CD4-positive, alpha-beta T cell treated with Interleukin-17A for 1 hour (primary cell): ENCODE measurements at regions not wholly inside any gene's neighbourhood (a gene's known extent, or its start where the extent isn't known, plus 50 kb on each side); places are given as distances from the start of the nearest gene placed in this dataset.
"Not testable (repeated sequence)": the region's sequence is repeated elsewhere in the genome, so short reads cannot be mapped to it uniquely, and the experiment has no call there.

Experiments used
- DNase-seq: peaks from one replicate; pipeline ENCODE4 v3.0.0-alpha.2; 2020

DNA sequence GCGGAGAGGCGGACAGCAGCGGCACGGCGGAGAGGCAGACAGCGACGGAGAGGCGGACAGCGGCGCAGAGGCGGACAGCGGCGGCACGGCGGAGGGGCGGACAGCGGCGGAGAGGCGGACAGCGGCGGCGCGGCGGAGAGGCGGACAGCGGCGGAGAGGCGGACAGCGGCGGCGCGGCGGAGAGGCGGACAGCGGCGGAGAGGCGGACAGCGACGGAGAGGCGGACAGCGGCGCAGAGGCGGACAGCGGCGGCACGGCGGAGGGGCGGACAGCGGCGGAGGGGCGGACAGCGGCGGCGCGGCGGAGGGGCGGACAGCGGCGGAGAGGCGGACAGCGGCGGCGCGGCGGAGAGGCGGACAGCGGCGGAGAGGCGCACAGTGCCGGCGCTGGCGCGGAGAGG is 393.6 kb downstream of the GOLGA6L6 start:
- not testable (repeated sequence) for DNase-seq

DNA sequence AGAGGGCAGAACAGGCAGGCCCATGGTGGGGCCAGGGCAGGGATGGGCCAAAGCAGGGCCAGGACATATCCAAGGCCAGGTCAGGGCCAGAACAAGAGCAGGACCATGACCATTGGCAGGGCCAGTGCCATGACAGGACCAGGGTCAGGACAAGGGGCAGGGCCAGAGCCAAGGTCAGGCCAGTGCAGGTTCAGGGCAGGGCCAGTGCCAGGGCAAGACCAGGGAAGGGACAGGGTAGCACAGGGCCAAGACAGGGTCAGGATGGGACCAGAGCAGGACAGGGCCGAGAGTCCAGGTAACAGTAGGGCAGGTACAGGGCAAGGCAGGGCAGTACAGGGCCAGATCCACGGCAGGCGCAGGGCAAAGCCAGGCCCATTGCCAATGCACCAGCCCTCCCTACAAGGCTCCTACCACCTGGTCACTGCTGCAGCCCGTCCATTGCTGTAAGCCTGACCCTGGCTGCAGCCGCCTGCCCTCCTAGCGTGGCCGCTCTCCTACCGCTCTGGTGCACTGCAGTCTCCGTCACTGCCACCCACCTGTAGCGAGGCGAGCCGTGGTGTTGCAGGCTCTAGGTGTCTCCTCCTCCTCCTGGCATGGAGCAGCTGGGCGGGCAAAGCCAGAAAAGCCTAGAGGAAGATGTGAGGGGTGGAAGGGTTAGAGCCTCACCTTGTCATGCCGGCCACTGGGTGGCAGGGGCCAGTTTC is 397.1 kb downstream of the GOLGA6L6 start:
- not testable (repeated sequence) for DNase-seq

DNA sequence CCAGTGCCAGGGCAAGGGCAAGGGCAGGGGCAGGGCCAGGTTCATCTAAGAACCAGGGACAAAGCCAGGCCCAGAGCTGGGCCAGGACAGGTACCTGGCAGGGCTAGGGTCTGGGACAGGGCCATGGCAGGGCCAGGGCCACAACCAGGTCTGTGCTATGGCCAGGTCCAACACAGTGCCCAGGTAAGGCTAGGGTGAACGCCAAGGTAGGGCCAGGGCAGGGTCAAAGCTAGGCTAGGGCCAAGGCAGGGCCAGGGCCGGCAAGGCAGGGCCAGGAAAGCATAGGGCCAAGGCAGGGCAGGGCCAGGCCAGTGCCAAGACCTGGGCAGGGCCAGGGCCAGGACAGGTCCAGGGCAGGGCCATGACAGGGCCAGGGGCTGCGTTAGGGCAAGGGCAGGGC is 398.7 kb downstream of the GOLGA6L6 start:
- not testable (repeated sequence) for DNase-seq

DNA sequence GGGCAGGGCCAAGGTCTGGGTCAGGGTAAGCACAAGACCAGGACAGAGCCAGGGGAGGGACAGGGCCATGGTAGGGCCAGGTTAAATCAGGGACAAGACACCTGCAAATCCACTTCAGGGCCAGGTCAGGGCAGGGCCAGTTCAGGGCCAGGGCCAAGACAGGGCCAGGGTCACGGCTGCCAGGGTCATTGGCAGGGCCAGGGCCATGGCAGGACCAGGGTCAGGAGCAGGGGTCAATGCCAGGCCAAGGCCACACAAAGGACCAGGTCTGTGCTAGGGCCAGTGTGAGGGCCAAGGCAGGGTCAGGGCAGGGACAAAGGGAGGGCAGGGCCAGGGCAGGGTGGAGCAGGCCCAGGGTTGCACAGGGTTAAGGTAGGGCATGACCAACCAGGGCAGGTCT is 399.2 kb downstream of the GOLGA6L6 start:
- DNase-seq, result not testable (repeated sequence)

DNA sequence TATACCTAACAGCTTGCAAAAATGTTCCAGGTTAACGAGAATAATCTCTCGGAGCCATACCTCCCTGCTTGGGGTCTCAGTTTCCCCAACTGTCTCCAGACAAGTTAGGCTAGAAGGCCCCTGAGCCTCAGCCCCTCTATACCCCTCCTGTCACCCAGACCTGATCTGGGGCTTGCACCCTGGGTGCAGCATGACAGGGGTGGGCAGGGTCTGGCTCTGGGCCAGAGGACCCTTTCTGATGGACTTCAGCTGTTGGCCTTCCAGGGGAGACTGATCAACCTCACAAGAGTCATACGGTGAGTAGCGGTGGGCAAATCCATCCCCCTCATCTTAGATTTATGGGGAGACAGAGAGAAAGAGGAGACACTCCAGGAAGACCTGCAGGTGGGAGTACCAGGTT is 416.9 kb downstream of the GOLGA6L6 start:
- not testable (repeated sequence) for DNase-seq

DNA sequence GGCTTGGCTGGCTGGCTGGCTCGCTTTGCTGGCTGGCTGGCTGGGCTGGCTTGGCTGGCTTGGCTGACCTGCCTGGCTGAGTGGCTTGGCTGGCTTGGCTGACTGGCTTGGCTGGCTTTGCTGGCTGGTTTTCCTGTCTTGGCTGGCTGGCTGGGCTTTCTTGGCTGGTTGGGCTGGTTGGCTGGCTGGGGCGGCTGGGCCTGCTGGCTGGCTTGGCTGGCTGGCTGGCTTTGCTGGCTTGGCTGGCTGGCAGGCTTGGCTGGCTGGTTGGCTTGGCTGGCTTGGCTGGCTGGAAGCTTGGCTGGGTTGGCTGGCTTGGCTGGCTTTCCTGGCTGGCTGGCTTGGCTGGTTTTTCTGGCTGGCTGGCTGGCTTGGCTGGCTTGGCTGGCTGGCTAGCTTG is 435.6 kb downstream of the GOLGA6L6 start:
- no peak for DNase-seq

DNA sequence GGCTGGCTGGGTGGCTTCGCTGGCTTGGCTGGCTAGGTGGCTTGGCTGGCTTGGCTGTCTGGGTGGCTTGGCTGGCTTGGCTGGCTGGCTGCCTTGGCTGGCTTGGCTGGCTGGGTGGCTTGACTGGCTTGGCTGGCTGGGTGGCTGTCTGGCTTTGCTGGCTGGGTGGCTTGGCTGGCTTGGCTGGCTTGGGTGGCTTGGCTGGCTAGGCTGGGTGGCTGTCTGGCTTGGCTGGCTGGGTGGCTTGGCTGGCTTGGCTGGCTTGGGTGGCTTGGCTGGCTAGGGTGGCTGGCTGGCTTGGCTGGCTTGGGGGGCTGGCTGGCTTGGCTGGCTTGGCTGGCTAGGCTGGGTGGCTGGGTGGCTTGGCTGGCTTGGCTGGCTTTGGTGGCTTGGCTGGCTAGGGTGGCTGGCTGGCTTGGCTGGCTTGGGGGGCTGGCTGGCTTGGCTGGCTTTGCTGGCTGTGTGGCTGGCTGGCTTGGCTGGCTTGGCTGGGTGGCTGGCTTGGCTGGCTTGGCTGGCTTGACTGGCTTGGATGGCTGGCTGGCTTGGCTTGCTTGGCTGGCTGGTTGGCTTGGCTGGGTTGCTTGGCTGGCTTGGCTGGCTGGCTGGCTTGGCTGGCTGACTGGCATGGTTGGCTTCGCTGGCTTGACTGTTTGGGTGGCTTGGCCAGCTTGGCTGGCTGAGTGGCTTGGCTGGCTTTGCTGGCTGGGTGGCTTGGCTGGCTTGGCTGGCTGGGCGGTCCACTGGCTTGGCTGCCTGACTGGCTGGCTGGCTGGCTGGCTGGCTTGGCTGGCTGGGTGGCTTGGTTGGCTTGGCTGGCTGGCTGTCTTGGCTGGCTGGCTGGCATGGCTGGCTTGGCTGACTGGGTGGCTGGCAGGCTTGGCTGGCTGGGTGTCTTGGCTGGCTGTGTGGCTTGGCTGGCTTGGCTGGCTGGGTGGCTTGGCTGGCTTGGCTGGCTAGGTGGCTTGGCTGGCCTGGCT is 436.3 kb downstream of the GOLGA6L6 start:
- DNase-seq, result not testable (repeated sequence)

DNA sequence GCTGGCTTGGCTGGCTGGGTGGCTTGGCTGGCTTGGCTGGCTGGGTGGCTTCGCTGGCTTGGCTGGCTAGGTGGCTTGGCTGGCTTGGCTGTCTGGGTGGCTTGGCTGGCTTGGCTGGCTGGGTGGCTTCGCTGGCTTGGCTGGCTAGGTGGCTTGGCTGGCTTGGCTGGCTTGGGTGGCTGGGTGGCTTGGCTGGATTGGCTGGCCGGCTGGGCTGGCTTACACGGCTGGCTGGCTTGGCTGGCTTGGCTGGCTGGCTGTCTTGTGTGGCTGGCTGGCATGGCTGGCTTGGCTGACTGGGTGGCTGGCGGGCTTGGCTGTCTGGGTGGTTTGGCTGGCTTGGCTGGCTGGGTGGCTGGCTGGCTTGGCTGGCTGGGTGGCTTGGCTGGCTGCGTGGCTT is 437.0 kb downstream of the GOLGA6L6 start:
- DNase-seq, result not testable (repeated sequence)

DNA sequence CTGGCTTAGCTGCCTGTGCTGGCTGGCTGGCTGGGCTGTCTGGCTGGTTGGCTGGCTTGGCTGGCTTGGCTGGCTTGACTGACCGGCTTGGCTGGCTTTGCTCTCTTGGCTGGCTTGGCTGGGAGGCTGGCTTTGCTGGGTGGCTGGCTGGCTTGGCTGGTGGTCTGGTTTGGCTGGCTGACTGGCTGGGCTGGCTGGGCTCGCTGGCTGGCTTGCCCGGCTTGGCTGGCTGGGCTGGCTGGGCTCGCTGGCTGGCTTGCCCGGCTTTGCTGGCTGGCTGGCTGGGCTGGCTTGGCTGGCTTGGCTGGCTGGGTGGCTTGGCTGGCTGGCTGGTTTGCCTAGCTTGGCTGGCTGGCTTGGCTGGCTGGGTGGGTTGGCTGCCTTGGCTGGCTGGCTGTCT is 438.7 kb downstream of the GOLGA6L6 start:
- not testable (repeated sequence) for DNase-seq

DNA sequence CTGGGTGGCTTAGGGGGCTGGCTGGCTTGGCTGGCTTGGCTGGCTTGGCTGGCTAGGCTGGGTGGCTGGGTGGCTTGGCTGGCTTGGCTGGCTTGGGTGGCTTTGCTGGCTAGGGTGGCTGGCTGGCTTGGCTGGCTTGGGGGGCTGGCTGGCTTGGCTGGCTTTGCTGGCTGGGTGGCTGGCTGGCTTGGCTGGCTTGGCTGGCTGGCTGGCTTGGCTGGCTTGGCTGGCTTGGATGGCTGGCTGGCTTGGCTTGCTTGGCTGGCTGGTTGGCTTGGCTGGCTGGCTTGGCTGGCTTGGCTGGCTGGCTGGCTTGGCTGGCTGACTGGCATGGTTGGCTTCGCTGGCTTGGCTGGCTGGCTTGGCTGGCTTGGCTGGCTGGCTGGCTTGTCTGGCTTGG is 439.4 kb downstream of the GOLGA6L6 start:
- not testable (repeated sequence) for DNase-seq

DNA sequence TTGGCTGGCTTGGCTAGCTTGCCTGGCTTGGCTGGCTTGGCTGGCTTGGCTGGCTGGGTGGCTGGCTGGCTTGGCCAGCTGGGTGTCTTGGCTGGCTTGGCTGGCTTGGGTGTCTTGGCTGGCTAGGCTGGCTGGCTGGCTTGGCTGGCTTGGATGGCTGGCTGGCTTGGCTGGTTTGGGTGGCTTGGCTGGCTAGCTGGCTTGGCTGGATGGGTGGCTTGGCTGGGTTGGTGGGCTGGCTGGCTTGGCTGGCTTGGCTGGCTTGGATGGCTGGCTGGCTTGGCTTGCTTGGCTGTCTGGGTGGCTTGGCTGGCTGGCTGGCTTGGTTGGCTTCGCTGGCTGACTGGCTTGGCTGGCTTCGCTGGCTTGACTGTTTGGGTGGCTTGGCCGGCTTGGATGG is 440.3 kb downstream of the GOLGA6L6 start:
- DNase-seq, result not testable (repeated sequence)

DNA sequence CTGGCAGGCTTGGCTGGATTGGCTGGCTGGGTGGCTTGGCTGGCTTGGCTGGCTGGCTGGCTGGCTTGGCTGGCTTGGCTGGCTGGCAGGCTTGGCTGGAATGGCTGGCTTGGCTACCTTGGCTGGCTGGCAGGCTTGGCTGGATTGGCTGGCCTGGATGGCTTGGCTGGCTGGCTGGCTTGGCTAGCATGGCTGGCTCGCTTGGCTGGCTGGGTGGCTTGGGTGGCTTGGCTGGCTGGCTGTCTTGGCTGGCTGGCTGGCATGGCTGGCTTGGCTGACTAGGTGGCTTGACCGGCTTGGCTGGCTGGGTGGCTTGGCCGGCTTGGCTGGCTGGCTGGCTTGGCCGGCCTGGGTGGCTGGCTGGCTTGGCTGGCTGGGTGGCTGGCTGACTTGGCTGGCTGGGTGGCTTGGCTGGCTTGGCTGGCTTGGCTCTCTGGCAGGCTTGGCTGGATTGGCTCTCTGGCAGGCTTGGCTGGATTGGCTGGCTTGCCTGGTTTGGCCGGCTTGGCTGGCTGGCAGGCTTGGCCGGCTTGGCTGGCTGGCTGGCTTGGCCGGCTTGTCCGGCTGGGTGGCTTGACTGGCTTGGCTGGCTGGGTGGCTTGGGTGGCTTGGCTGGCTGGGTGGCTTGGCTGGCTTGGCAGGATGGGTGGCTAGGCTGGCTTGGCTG is 440.9 kb downstream of the GOLGA6L6 start:
- not testable (repeated sequence) for DNase-seq

DNA sequence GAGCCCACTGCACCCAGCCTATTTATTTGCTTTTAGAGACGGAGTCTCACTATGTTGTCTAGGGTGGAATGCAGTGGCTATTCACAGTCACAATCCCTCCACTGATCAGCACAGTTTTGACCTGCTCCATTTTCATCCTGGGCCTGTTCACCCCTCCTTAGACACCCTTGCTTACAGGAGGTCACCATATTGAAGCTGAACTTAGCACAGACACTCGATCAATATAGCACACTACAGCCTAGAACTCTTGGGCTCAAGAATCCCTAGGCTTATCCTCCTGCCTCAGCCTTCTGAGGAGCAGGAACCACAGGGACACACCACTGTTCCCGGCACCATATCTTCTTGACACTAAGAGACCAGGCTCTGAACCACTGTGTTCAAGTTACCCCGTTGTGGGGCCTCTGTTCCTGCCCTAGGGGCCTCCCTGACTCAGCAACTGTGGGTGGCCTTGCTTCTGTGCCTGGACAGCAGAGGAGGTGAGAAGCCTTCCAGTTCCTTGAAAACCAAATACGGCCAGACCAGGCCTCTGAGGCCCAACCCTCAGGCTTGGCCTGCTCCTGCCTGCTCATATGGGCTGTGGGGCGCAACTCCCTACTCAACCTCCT is 445.8 kb downstream of the GOLGA6L6 start:
- not testable (repeated sequence) for DNase-seq

DNA sequence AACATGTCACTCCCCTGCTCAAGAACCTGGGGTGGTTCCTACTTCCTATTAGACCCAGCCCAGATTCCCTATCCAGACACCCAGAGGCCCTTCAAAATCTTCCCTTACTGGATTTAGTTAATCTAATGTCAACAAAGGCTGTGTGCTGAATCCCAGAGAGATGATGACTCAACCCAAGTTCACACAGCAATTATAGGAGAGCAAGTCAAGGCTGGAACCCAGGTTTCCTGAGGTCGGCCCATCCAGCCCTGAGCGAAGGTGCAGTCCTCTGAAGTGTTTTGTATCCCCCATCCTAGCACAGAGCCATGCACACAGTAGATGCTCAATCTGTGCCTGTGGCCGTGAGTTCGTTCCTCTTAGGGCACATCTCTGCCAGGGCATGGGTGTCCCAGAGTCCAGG is 452.1 kb downstream of the GOLGA6L6 start:
- DNase-seq, result not testable (repeated sequence)

DNA sequence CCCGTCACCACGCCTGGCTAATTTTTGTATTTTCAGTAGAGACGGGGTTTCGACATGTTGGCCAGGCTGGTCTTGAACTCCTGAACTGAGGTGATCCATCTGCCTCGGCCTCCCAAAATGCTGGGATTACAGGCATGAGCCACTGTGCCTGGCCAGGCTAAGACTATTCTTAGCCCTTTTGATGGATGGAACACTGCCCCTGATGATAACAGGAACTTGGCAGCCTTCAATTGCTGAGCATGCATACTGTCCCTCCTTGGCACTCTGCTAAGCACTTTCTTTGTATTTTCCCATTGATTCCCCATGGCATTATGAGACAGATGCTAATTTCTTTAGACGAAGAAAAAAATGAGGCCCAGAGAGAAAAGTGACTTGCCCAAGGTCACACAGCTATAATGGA is 457.6 kb downstream of the GOLGA6L6 start:
- not testable (repeated sequence) for DNase-seq

DNA sequence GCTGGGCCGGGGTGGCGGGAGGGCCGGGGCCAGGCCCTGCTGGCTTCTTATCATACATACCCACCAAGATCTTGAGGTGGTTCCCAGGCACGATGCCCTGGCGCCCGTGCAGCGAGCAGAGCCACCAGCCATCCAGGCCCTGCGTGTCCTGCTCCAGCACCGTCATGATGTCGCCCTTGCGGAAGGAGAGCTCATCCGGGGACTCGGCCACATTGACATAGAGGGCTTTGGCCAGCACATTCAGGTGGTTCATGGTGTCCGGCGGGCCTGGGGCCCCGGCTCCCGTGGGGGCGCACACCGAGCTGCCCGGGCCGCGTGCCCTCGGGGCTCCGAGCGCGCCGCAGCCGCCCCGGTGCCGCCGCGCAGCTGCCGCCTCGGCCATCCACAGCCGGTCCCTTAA is 467.5 kb downstream of the GOLGA6L6 start:
- DNase-seq, result not testable (repeated sequence)

DNA sequence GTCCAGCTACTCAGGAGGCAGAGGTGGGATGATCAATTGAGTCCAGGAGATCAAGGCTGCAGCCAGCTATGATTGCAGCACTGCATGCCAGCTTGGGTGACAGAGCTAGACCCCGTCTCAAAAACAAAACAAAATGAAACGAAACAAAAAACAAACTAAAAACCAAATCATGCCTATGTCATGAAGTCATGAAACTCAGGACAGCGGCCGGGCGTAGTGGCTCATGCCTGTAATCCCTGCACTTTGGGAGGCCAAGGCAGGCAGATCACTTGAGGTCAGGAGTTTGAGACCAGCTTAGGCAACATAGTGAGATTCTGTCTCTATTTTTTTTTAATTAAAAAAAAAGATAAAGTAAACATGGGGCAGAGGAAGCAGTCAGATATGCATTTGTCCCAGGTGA is 472.6 kb downstream of the GOLGA6L6 start:
- not testable (repeated sequence) for DNase-seq

DNA sequence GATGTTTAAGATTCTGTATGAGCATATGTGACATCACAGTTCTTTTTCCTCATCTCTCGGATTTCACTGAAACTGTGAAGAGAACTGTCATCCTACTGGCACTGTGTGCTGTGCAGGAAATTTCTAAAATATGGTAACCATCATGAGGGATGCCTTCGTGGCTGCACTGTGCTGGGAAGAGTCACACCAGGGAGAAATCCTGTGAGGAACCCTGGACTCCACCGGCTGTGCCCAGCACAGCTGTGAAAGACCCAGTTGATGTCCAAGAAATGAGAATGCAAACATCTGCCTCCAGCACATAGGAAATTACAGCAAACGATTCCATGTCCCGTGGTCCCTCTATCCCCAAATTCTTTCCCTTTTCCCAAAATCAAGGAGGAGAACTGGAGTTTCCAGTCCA is 475.4 kb downstream of the GOLGA6L6 start:
- not testable (repeated sequence) for DNase-seq

DNA sequence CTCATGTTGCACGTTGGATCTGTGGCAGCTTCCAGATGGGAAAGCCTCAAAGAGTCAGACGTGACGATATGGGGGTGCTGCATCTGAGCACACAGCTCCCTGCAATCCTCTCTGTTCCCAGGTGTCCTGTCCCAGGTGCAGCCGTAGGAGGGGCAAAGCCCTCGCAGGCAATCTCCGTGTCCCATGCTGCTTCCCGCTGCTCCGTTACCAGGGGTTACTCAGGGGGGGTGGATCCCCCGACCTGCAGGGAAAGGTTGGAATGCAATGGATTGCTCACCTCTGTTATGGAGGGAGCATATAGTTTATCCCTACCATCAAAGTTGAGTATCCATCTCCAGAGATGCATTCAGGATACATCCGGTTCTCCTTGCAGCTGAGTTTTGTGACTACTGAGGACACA is 476.1 kb downstream of the GOLGA6L6 start:
- not testable (repeated sequence) for DNase-seq

DNA sequence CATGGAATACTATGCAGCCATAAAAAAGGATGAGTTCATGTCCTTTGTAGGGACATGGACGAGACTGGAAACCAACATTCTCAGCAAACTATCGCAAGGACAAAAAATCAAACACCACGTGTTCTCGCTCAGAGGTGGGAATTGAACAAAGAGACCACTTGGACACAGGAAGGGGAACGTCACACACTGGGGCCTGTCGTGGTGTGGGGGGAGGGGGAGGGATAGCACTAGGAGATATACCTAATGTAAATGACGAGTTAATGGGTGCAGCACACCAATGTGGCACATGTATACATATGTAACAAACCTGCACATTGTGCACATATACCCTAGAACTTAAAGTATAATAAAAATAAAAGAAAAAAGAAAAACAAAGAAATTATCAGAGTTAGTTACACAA is 478.4 kb downstream of the GOLGA6L6 start:
- DNase-seq, result not testable (repeated sequence)

DNA sequence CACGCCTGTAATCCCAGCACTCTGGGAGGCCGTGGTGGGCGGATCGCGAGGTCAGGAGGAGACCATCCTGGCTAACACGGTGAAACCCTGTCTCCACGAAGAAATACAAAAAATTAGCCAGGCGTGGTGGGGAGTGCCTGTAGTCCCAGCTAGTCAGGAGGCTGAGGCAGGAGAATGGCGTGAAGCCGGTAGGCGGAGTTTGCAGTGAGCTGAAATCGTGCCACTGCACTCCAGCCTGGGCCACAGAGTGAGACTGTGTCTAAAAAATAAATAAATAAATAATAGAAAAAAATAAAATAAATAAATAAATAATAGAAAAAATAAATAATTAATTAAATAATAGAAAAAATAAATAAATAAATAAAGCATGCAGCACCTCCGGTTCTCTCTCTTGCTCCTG is 480.8 kb downstream of the GOLGA6L6 start:
- not testable (repeated sequence) for DNase-seq

DNA sequence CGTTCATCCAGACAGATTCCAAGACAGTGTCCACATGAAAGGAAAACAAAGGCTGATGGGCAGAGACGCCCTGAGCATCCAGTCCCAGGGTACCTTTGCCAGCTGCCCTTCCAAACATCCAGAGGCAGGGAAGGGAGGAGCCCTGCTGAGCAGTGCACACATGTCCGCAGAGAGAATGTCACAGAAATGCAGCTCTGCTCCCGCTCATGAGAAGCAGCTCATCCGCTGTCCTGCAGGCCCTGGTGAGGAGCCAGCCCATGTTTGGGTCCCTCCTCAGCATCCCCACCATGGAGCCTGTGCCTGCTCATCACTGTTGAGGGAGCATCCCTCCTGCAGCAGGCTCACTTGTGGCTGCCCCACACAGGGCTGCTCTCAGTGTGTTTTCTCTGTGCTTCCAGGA is 484.7 kb downstream of the GOLGA6L6 start:
- not testable (repeated sequence) for DNase-seq

DNA sequence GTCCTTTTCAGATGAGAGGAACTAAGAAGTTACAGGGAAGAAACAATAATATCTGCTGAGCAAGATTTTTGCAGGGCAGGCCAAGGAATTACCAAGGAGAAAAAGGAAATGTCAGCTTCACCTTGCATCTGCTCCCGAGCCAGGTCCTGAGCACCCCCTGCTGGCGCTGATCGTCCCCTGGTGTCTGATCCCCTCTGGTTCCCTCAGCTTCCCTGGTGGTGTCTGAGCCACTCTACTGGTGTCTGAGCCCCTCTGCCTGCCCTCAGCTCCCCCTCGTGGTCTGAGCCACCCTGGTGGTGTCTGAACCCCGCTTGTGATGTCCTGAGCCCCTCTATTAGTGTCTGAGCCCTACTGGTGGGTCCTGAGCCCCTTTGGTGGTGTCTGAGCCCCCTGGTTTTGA is 485.7 kb downstream of the GOLGA6L6 start:
- not testable (repeated sequence) for DNase-seq
